Right lobe of liver (tissue), 6 donors: ENCODE measurements at regions not wholly inside any gene's neighbourhood (a gene's known extent, or its start where the extent isn't known, plus 50 kb on each side); places are given as distances from the start of the nearest gene placed in this dataset.
"Not testable (repeated sequence)": the region's sequence is repeated elsewhere in the genome, so short reads cannot be mapped to it uniquely, and the experiment has no call there.

Experiments
- ATAC-seq, 4 donors: fragments of 200-7000 bp; cut with Tn5 transposase; one replicate each; pipeline ENCODE4 v1.9.1; 2020; ENCODE audit warnings: mild to moderate bottlenecking in 4 of 4, moderate library complexity in 4 of 4
- DNase-seq, 3 donors: peaks; one replicate each; pipeline ENCODE4 v3.0.0-alpha.2; 2020
- H3K27ac ChIP-seq, 3 donors: fragments of 200-600 bp; one replicate each; pipeline ENCODE4 v1.8.0; 2022
- H3K27me3 ChIP-seq, 2 donors: fragments of 200-600 bp; one replicate each; pipeline ENCODE4 v1.8.0; 2022
- H3K36me3 ChIP-seq, 4 donors: fragments of 200-600 bp; sonication (generic) in 1 of 4; one replicate each; pipeline versions ENCODE4 v1.5.1 to v1.8.0; 2017 to 2022; ENCODE audit warnings: control low read depth in 1 of 4
- H3K4me1 ChIP-seq, 4 donors: fragments of 200-600 bp; sonication (generic) in 1 of 4; one replicate each; pipeline versions ENCODE4 v1.5.1 to v1.8.0; 2017 to 2022; ENCODE audit warnings: control low read depth in 1 of 4
- H3K4me3 ChIP-seq, 3 donors: fragments of 200-600 bp; one replicate each; pipeline ENCODE4 v1.8.0; 2022
- H3K9me3 ChIP-seq, 4 donors: fragments of 200-600 bp; sonication (generic) in 1 of 4; one replicate each; pipeline versions ENCODE4 v1.5.1 to v1.8.0; 2017 to 2022; ENCODE audit warnings: control low read depth in 1 of 4
- CTCF ChIP-seq, 4 donors: fragments of 200-600 bp in 3 of 4; fragments of 450-650 bp in 1 of 4; IDR thresholded peaks; one replicate each; pipeline versions ENCODE4 v1.5.1 to v1.8.0; 2016 to 2022; ENCODE audit warnings: antibody characterized with exemption in 4 of 4, mild to moderate bottlenecking in 2 of 4
- POLR2A ChIP-seq: fragments of 450-650 bp; IDR thresholded peaks from one replicate; pipeline ENCODE4 v1.6.1; 2017; ENCODE audit warnings: antibody characterized with exemption, mild to moderate bottlenecking
- WGBS: methylation state at CpG from one replicate; pipeline ENCODE4 v1.1.6; 2018; ENCODE audit warnings: low coverage, low lambda C conversion rate; ENCODE audit not compliant: insufficient coverage; ENCODE audit errors: missing lambda C conversion rate; 5-methylcytosine and 5-hydroxymethylcytosine counted together
- intact Hi-C, 2 donors: fragments of 100-400 bp; cut with DNase I; formaldehyde crosslinking; loops; one replicate each; pipeline versions ENCODE4 v1.11.2 to v1.14.1; 2022
- donor health status: DM: no; HTN: yes; CAD: no.
- donor health status: DM: no; HTN: no; CAD: no.
- donor health status: DM: no; HTN: no; CAD: no.
- donor health status: DM: no; HTN: yes; CAD: no.
- donor health status: DM: no; HTN: yes; CAD: no.

- DNase-seq: no peak
- intact Hi-C loops: no loop called here
- H3K36me3 ChIP-seq: no peaks in the 10 kb centered on the region
- H3K4me1 ChIP-seq: no peaks in the 10 kb centered on the region
- 69% methylated on average over 2 of the region's 2 CpGs for WGBS
- TF ChIP-seq CTCF (IDR thresholded peaks at IDR 0.05) (no peak), POLR2A (no peak)
- H3K27me3 ChIP-seq: no peaks in the 10 kb centered on the region
- no peak overlapping the region for H3K4me3 ChIP-seq
- no peak overlapping the region for H3K27ac ChIP-seq
- no peak for ATAC-seq
- H3K9me3 ChIP-seq: no peaks in the 10 kb centered on the region
Measured at GRCh38 chr7:13727751-13728150, 261.7 kb downstream of the ETV1 start.

GRCh38 chr7:13728430-13728829, 261.0 kb downstream of the ETV1 start:
- 40% methylated on average over 3 of the region's 4 CpGs for WGBS
- H3K4me3 ChIP-seq, DNase-seq, H3K27me3 ChIP-seq, H3K4me1 ChIP-seq, H3K27ac ChIP-seq, H3K9me3 ChIP-seq, intact Hi-C loops, ATAC-seq, H3K36me3 ChIP-seq: not testable (repeated sequence)

DNA sequence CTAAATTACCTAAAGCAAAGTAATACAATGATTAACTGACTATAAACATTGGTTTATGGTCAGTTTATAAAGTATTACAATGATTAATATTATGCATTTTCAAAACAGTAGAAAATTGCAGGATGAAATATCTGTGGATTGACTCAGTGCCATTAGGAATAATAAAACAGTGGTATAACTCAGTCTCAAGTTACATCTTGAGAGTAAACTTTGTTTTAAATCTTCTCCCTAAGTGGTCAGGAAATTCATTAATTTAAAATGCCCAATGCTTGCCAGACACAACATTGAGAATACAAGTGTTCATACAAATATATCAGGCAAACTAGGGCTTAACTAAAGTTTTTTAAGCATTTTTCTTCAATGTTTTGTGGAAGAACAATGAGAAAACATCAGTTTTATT, 257.8 kb downstream of the ETV1 start:
- DNase-seq (no peak), ATAC-seq (no peak)
- no peaks in the 10 kb centered on the region for H3K9me3 ChIP-seq
- H3K4me3 ChIP-seq: no peak overlapping the region
- intact Hi-C loops: no loop called here
- H3K36me3 ChIP-seq: no peaks in the 10 kb centered on the region
- H3K27me3 ChIP-seq: no peaks in the 10 kb centered on the region
- H3K27ac ChIP-seq: no peak overlapping the region
- no peaks in the 10 kb centered on the region for H3K4me1 ChIP-seq
- TF ChIP-seq POLR2A (no peak), CTCF (IDR thresholded peaks at IDR 0.05) (no peak)

DNA sequence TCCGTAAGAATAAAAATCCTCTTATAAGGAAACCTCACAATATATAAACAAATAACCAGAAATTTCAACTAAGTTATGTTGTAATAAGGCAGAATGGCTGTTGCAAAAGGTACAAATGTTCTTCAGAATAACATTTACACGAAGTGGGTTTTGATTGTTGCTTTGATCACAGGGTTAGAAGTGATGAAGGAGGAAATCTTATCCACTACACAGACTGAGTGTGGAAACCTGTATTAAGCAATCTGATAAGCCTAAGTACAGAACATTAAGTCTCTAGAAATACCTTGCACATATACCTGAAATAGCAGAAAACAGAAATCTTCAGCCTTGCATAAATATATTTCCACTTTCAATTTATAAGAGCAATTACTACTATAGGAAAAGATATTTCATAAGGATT, 251.9 kb downstream of the ETV1 start:
- TF ChIP-seq POLR2A (no peak), CTCF (IDR thresholded peaks at IDR 0.05) (no peak)
- intact Hi-C loops: no loop called here
- no peak for ATAC-seq
- Histone ChIP-seq H3K36me3 (no peaks in the 10 kb centered on the region), H3K27ac (no peak overlapping the region), H3K27me3 (no peaks in the 10 kb centered on the region), H3K4me1 (no peaks in the 10 kb centered on the region), H3K4me3 (no peak overlapping the region), H3K9me3 (no peaks in the 10 kb centered on the region)
- no peak for DNase-seq
- 12% methylated on average over 2 of the region's 2 CpGs for WGBS

DNA sequence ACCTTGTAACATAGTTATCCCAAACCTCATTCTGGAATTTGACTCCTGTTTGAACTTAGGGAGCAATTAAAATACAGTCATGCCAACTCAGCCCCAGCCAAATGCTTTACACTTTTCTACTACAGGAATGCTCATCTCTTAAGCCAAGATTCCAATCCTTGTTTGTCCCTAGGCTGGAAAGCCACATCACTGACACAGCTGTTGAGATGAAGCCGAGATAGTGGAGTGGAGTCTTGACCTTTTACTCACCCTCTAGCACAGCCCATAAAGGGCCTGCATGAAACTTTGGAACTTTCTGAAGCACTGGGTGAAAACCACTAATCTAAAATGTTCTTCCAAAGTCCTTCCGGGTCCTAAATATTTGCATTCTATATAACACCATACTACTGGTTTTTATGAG, 247.3 kb downstream of the ETV1 start:
- intact Hi-C loops: no loop called here

More for the DNA sequence above, 247.3 kb downstream of the ETV1 start:
- WGBS: 56% methylated on average over 2 of the region's 2 CpGs
- Histone ChIP-seq H3K9me3 (no peaks in the 10 kb centered on the region), H3K27ac (no peak overlapping the region), H3K27me3 (no peaks in the 10 kb centered on the region), H3K4me3 (no peak overlapping the region), H3K36me3 (no peaks in the 10 kb centered on the region), H3K4me1 (no peaks in the 10 kb centered on the region)
- no peak for DNase-seq
- no peak for TF ChIP-seq CTCF (IDR thresholded peaks at IDR 0.05)
- no peak for TF ChIP-seq POLR2A
- no peak for ATAC-seq
